Astrocyte (in vitro differentiated cells and primary cell): ENCODE measurements at regions not wholly inside any gene's neighbourhood (a gene's known extent, or its start where the extent isn't known, plus 50 kb on each side); places are given as distances from the start of the nearest gene placed in this dataset.
A peak's percentile ranks its signal among the peaks of the same experiment; 100 is the strongest.

Experiments used
- DNase-seq: peaks from one replicate; pipeline ENCODE4 v3.0.0-alpha.2; 2010; ENCODE audit warnings: low read depth
- FAIRE-seq: peaks from 2 replicates; lab custom pipeline; 2011; peaks lifted over from hg19 to GRCh38; lab: Jason Lieb, UNC
- H2AFZ ChIP-seq: 2 replicates; pipeline ENCODE4 v1.6.0; 2012; ENCODE audit warnings: low read depth, low read length, inconsistent platforms
- H3K27ac ChIP-seq: 2 replicates; pipeline ENCODE4 v1.5.1; 2011; ENCODE audit warnings: low read depth, low read length, inconsistent platforms
- H3K27me3 ChIP-seq: 2 replicates; pipeline ENCODE4 v1.6.0; 2011; ENCODE audit warnings: low read length, inconsistent platforms; ENCODE audit not compliant: insufficient read depth
- H3K36me3 ChIP-seq: 2 replicates; pipeline ENCODE4 v1.5.1; 2011; ENCODE audit warnings: low read length, inconsistent platforms; ENCODE audit not compliant: insufficient read depth
- H3K4me1 ChIP-seq: 2 replicates; pipeline ENCODE4 v1.5.1; 2011; ENCODE audit warnings: low read length, inconsistent platforms; ENCODE audit not compliant: insufficient read depth
- H3K4me2 ChIP-seq: 2 replicates; pipeline ENCODE4 v1.6.0; 2012; ENCODE audit warnings: low read length, inconsistent platforms
- H3K4me3 ChIP-seq: 2 replicates; pipeline ENCODE4 v1.5.1; 2011; ENCODE audit warnings: low read depth, mild to moderate bottlenecking, low read length, inconsistent platforms; ENCODE audit not compliant: insufficient read depth
- H3K79me2 ChIP-seq: 2 replicates; pipeline ENCODE4 v1.6.0; 2012; ENCODE audit warnings: mild to moderate bottlenecking, low read length, inconsistent platforms; ENCODE audit not compliant: insufficient read depth
- H3K9ac ChIP-seq: 2 replicates; pipeline ENCODE4 v1.6.0; 2012; ENCODE audit warnings: mild to moderate bottlenecking, low read length, inconsistent platforms
- H3K9me3 ChIP-seq: 2 replicates; pipeline ENCODE4 v1.5.1; 2012; ENCODE audit warnings: low read depth, mild to moderate bottlenecking, low read length, inconsistent platforms; ENCODE audit not compliant: insufficient read depth
- H4K20me1 ChIP-seq: 2 replicates; pipeline ENCODE4 v1.6.0; 2012; ENCODE audit warnings: low read length, inconsistent platforms; ENCODE audit not compliant: insufficient read depth
- H3K27ac Mint-ChIP-seq: one replicate; pipeline ENCODE4 v1.8.0; 2021; ENCODE audit warnings: mild to moderate bottlenecking, mixed read lengths; ENCODE audit not compliant: unreplicated experiment
- H3K27me3 Mint-ChIP-seq: one replicate; pipeline ENCODE4 v1.8.0; 2021; ENCODE audit warnings: low read depth, mixed read lengths; ENCODE audit not compliant: unreplicated experiment
- H3K36me3 Mint-ChIP-seq: one replicate; pipeline ENCODE4 v1.8.0; 2021; ENCODE audit warnings: low read depth, mixed read lengths; ENCODE audit not compliant: unreplicated experiment
- H3K4me1 Mint-ChIP-seq: one replicate; pipeline ENCODE4 v1.8.0; 2021; ENCODE audit warnings: low read depth, mixed read lengths; ENCODE audit not compliant: unreplicated experiment
- H3K4me3 Mint-ChIP-seq: one replicate; pipeline ENCODE4 v1.8.0; 2021; ENCODE audit warnings: mild to moderate bottlenecking, moderate library complexity, mixed read lengths; ENCODE audit not compliant: unreplicated experiment
- H3K9me3 Mint-ChIP-seq: one replicate; pipeline ENCODE4 v1.8.0; 2021; ENCODE audit warnings: mild to moderate bottlenecking, mixed read lengths; ENCODE audit not compliant: unreplicated experiment
- EZH2 ChIP-seq: IDR thresholded peaks from 2 replicates; pipeline ENCODE4 v1.6.1; 2012; ENCODE audit warnings: mild to moderate bottlenecking, low read length, inconsistent platforms; ENCODE audit not compliant: insufficient read depth
- TF ChIP-seq, protein P1 (sequence below): IDR thresholded peaks from 2 replicates; pipeline ENCODE4 v1.5.1; 2011; ENCODE audit warnings: low read depth, mild to moderate bottlenecking, inconsistent platforms, low read length, moderate library complexity; ENCODE audit not compliant: insufficient read depth

DNA sequence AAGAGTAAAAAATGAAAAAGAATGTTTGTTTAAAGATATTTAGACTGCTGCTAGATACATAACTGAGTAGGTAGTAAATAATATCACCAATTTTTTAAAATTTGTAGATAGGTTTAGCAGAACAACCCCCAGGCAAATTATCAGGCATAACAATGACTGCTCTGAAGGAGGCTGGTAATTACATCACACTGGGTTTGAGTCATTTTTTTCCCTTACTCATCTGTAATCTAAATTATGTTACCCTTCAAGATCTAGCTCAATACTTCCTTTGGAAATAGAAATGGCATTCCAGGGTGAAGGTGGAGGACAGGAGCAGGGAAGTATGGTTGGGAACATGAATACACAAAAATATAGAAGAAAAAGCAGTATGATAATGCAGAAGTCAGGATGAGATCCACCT is 431.6 kb upstream of the MAOA start:
- H3K9ac ChIP-seq, result no peak overlapping the region
- no peaks in the 10 kb centered on the region for H3K79me2 ChIP-seq
- no peaks in the 10 kb centered on the region for H3K9me3 ChIP-seq
- TF ChIP-seq EZH2, result no peak
- TF ChIP-seq, protein P1, sequence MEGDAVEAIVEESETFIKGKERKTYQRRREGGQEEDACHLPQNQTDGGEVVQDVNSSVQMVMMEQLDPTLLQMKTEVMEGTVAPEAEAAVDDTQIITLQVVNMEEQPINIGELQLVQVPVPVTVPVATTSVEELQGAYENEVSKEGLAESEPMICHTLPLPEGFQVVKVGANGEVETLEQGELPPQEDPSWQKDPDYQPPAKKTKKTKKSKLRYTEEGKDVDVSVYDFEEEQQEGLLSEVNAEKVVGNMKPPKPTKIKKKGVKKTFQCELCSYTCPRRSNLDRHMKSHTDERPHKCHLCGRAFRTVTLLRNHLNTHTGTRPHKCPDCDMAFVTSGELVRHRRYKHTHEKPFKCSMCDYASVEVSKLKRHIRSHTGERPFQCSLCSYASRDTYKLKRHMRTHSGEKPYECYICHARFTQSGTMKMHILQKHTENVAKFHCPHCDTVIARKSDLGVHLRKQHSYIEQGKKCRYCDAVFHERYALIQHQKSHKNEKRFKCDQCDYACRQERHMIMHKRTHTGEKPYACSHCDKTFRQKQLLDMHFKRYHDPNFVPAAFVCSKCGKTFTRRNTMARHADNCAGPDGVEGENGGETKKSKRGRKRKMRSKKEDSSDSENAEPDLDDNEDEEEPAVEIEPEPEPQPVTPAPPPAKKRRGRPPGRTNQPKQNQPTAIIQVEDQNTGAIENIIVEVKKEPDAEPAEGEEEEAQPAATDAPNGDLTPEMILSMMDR, result no peak
- H3K27ac ChIP-seq, result no peak overlapping the region
- Mint-ChIP-seq H3K36me3 (no peaks in the 10 kb centered on the region), H3K4me3 (no peak overlapping the region), H3K4me1 (peaks cover 15% of the 10 kb centered on the region), H3K27me3 (no peaks in the 10 kb centered on the region), H3K27ac (no peak overlapping the region), H3K9me3 (no peaks in the 10 kb centered on the region)
- H3K4me2 ChIP-seq, result no peak overlapping the region
- DNase-seq, result no peak
- no peaks in the 10 kb centered on the region for H3K4me1 ChIP-seq
- no peaks in the 10 kb centered on the region for H3K36me3 ChIP-seq
- FAIRE-seq, result no peak
- H3K4me3 ChIP-seq, result no peak overlapping the region
- H2AFZ ChIP-seq, result no peak overlapping the region
- H4K20me1 ChIP-seq, result no peaks in the 10 kb centered on the region
- H3K27me3 ChIP-seq, result no peaks in the 10 kb centered on the region

DNA sequence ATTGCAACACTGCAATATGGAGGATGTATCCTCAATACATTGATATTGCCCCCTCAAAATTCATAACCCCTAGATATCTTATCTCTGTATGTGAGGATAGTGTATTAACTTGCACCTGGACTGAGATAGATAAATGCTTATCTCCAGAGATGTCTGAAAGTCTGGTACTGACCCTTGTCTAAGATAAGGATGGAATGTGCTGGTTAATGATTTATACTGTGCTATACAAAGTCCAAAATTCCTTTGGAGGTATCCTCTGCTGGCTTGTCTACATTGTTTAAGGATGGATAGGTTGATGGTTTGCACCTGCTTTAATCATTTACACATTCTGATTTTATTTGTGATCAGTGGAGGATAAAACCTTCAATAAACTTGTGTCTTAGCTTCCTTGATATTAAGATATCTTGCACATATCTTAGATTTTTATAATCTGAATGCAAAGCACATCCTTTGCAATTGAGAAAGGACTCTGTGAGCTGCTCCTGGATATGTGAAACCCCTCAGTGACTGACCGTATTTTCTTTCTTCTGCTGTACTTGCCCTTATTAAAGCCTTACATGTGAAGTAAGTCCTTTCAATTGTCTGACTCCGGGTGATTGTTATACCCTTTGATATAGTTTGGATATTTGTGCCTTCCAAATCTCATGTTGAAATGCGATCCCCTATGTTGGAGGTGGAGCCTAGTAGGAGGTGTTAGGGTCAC is 430.3 kb upstream of the MAOA start:
- no peak overlapping the region for H2AFZ ChIP-seq
- Mint-ChIP-seq H3K36me3 (no peaks in the 10 kb centered on the region), H3K27me3 (no peaks in the 10 kb centered on the region), H3K27ac (no peak overlapping the region), H3K4me1 (peaks cover 15% of the 10 kb centered on the region), H3K9me3 (no peaks in the 10 kb centered on the region), H3K4me3 (no peak overlapping the region)
- no peak for DNase-seq
- peak; percentile 66 for FAIRE-seq
- TF ChIP-seq EZH2, result no peak
- TF ChIP-seq, protein P1, result no peak
- no peaks in the 10 kb centered on the region for H3K79me2 ChIP-seq
- no peaks in the 10 kb centered on the region for H3K9me3 ChIP-seq
- no peaks in the 10 kb centered on the region for H4K20me1 ChIP-seq
- no peaks in the 10 kb centered on the region for H3K27me3 ChIP-seq
- no peaks in the 10 kb centered on the region for H3K36me3 ChIP-seq
- H3K9ac ChIP-seq, result no peak overlapping the region
- H3K27ac ChIP-seq, result no peak overlapping the region
- H3K4me2 ChIP-seq, result no peak overlapping the region
- H3K4me3 ChIP-seq, result no peak overlapping the region
- H3K4me1 ChIP-seq, result no peaks in the 10 kb centered on the region

DNA sequence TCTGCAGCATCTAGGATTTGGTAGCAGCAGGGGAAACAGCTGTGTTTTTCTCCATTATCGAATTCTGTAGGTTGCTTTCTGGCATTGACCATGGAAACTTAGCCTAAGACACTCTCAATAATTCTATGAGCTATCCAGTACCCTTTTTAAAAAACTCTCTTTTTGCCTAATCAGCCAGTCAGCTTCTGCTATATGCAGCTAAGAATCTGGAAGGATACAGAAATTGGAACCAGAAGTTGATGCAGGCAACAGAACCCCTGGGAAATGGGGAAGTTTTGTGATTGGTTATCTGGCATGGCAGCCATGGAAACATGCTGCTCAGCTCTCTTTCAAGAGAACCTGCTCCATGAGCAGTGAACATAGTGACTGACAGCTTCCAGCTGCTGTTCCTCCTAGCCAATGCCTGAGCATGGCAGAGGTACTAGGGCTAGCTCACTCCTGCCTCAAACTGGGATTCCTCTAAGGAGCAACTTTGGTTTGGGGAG is 417.6 kb upstream of the MAOA start:
- Histone ChIP-seq H3K36me3 (no peaks in the 10 kb centered on the region), H3K27me3 (no peaks in the 10 kb centered on the region), H3K4me2 (no peak overlapping the region), H3K27ac (no peak overlapping the region), H4K20me1 (no peaks in the 10 kb centered on the region), H3K4me1 (no peaks in the 10 kb centered on the region), H2AFZ (no peak overlapping the region), H3K9me3 (no peaks in the 10 kb centered on the region), H3K4me3 (no peak overlapping the region), H3K9ac (no peak overlapping the region), H3K79me2 (no peaks in the 10 kb centered on the region)
- Mint-ChIP-seq H3K27ac (no peak overlapping the region), H3K36me3 (no peaks in the 10 kb centered on the region), H3K4me3 (no peak overlapping the region), H3K9me3 (no peaks in the 10 kb centered on the region), H3K27me3 (no peaks in the 10 kb centered on the region), H3K4me1 (peaks cover 3% of the 10 kb centered on the region)
- no peak for TF ChIP-seq EZH2
- TF ChIP-seq, protein P1, result no peak
- no peak for DNase-seq
- no peak for FAIRE-seq
